22Rv1 (cell line): ENCODE measurements at regions not wholly inside any gene's neighbourhood (a gene's known extent, or its start where the extent isn't known, plus 50 kb on each side); places are given as distances from the start of the nearest gene placed in this dataset.

Source experiments
- H3K27ac ChIP-seq: fragments of 450-650 bp; 2 replicates; pipeline ENCODE4 v1.5.1; 2017
- CTCF ChIP-seq: fragments of 450-650 bp; IDR thresholded peaks from 2 replicates; pipeline ENCODE4 v1.5.1; 2017; ENCODE audit warnings: mild to moderate bottlenecking
- ZFX ChIP-seq: fragments of 450-650 bp; IDR thresholded peaks from 2 replicates; pipeline ENCODE4 v1.6.1; 2017; ENCODE audit warnings: antibody characterized with exemption, borderline replicate concordance

GRCh38 chr13:29929062-29929847 lies 78.8 kb upstream of the UBL3 start:
- no peak for TF ChIP-seq ZFX
- no peak for TF ChIP-seq CTCF
- H3K27ac ChIP-seq = no peak overlapping the region

- H3K27ac ChIP-seq = no peak overlapping the region
- TF ChIP-seq ZFX = no peak
- no peak for TF ChIP-seq CTCF
Measured at GRCh38 chr13:29926098-29926476, 75.7 kb upstream of the UBL3 start.

- H3K27ac ChIP-seq = no peak overlapping the region
- TF ChIP-seq CTCF = no peak
- TF ChIP-seq ZFX = no peak
Measured at GRCh38 chr13:29925457-29926097, 75.2 kb upstream of the UBL3 start.

GRCh38 chr13:29924482-29925350 lies 74.3 kb upstream of the UBL3 start:
- TF ChIP-seq CTCF = peak; percentile 57
- no peak for TF ChIP-seq ZFX
- peak overlapping the region; percentile 76 for H3K27ac ChIP-seq

GRCh38 chr13:29923554-29924481 lies 73.4 kb upstream of the UBL3 start:
- TF ChIP-seq ZFX (no peak), CTCF (peak; percentile 91)
- peak overlapping the region; percentile 76 for H3K27ac ChIP-seq

GRCh38 chr13:29922896-29923295 lies 72.5 kb upstream of the UBL3 start:
- TF ChIP-seq CTCF (no peak), ZFX (no peak)
- peak overlapping the region; percentile 76 for H3K27ac ChIP-seq
